HG03558 (cell line): ENCODE measurements at regions not wholly inside any gene's neighbourhood (a gene's known extent, or its start where the extent isn't known, plus 50 kb on each side); places are given as distances from the start of the nearest gene placed in this dataset.
"Not testable (repeated sequence)": the region's sequence is repeated elsewhere in the genome, so short reads cannot be mapped to it uniquely, and the experiment has no call there.

ENCODE experiments used
- ATAC-seq: cut with Tn5 transposase; IDR thresholded peaks from one replicate; pipeline ENCODE4 v1.9.1; 2021; ENCODE audit warnings: moderate number of reproducible peaks; ENCODE audit not compliant: unreplicated experiment; ENCODE audit errors: extremely low read depth

- no peak for ATAC-seq
Observed at GRCh38 chr11:15300341-15300740, 185.6 kb downstream of the INSC start.

GRCh38 chr11:15307619-15308024, 192.9 kb downstream of the INSC start:
- ATAC-seq, result no peak

DNA sequence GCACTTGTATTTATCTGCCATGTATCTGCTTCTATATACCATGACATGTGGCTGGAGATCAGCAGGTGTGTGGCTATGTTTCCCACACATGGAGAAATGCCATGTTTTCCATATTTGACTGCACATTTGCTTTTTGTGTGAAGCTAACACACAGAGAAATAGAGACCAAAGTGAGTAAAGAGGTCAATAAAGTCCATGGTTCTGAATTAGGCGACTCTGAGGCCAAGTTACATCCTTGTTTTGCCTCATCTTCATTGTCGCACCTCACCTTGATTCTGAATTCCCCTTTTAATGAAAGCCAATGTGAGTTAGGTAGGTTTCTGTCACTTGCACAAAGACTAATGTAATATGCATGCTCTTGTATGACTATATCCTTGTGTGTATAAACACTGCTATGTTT, 194.1 kb downstream of the INSC start:
- no peak for ATAC-seq

- no peak for ATAC-seq
Observed at GRCh38 chr11:15309296-15309695, 194.6 kb downstream of the INSC start.

- ATAC-seq, result no peak
Observed at GRCh38 chr11:15313862-15314261, 199.1 kb downstream of the INSC start.

- no peak for ATAC-seq
Observed at GRCh38 chr11:15318814-15319213, 204.1 kb downstream of the INSC start.

DNA sequence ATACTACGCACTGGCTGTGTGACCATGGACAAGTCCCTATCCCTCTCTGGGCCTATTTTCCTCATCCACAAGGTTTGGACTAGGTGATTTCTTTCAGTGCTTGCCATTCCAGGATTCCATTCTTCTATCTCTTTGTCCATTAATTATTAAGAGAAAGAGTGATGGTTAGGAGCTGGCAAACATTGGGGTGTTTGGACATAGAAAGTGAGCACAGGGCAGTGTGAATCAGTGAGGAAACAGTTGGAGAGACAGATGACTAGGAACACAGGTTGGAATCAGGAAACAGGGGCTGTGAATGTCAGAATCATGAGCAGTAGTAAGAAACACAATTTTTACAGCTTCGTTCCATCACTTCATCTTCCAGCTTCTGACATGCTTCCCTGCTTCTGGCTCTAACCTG, 211.8 kb downstream of the INSC start:
- ATAC-seq, result no peak

DNA sequence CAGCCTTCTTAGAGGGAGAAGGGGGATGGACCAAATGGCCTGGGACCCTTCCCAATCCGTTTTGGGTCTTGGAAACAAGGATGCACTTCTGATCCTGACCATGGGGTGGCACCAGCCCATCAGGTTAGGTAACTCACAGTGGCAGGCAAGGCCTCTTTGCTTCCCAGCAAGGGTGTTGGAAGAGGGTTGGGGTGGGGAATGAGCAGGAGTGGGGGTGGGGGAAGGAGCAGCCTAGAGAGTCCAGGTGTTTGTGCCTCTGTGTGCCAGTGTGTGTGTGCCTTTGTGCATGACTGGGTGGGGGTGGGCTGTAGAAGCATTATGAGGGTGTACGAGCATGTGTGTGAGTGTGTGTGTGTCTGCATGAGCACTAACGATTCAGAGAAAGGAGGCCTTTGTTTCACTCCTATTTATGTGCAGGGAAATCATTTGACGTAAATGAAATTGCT, 213.1 kb downstream of the INSC start:
- ATAC-seq, result no peak

GRCh38 chr11:15333407-15333806, 218.7 kb downstream of the INSC start:
- no peak for ATAC-seq

- ATAC-seq, result no peak
Observed at GRCh38 chr11:15334766-15335165, 220.0 kb downstream of the INSC start.

DNA sequence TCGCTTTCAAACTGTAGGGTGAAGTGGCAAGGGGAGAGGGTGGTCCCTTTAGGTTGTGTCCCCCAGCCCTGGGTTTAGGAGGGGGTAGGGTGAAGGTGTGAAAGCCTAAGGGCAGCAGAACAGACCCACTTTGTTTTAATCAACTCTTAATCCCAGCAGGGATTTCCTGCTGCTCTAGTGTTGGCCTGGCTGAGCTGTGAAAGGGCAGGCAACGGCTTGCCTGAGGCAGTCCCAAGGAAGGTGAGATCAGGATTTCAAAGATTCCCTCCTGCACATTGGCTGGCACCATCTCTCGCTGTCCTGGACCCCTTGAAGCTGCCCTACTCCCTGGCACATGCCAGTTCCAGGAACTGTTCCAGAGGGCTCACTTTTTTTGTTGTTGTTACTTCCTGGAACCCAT, 221.3 kb downstream of the INSC start:
- ATAC-seq, result no peak

GRCh38 chr11:15339302-15339701, 224.6 kb downstream of the INSC start:
- no peak for ATAC-seq

GRCh38 chr11:15341587-15341986, 226.9 kb downstream of the INSC start:
- ATAC-seq, result no peak

GRCh38 chr11:15342163-15342562, 227.4 kb downstream of the INSC start:
- no peak for ATAC-seq

DNA sequence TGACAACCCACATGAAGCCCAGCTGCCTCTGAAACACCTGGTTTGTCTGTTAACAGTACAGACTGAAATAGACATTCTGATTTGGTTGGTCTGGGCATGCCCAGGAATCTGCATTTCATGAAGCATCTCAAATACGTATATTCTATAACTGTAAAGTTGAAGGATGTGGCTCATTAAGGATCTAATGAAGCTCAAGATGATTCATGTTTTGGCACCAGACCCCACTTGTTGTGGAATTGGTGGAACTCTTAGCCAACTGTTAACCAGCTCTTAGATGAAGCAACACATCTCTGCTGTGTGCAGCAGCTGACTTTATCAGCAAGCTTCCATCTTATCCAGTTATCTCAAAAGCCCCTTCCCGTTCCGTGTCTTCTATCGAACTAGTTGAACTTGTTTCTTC, 232.2 kb downstream of the INSC start:
- no peak for ATAC-seq

DNA sequence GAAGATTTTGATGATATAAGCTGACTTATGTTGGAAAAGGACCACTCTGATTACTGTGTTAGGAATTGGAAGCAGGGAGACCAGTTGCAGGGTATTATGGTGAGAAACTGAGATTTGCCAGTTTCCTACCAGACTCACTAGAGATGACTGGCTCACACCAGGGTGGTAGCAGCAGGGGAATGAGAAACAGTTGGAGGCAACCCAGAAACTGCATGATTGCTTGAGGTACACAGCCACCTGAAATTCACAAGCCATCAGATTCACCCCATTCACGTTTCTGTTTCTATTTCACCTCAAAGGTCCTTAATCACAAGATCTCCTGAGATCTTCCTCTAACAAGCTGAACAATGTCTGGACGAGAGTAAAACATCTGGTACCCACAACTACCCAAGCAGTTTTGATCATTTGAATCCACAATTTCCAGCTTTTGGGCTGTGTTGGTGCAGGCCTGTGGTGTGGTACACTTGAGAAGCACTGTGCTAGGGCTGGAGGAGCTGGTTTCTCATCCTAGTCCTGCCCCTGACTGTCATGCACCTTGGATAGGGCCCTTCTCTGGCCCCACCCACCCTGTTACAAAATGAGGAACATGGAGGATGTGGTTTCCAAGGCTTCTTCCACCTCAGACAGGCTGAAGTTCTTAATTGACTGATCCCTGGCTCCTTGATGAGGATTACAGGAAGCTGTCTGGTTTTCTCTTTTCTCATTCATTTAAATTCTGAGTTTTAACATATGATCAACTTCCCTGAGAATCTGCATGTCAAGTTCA, 233.4 kb downstream of the INSC start:
- ATAC-seq, result no peak

- no peak for ATAC-seq
Observed at GRCh38 chr11:15349413-15349812, 234.7 kb downstream of the INSC start.

DNA sequence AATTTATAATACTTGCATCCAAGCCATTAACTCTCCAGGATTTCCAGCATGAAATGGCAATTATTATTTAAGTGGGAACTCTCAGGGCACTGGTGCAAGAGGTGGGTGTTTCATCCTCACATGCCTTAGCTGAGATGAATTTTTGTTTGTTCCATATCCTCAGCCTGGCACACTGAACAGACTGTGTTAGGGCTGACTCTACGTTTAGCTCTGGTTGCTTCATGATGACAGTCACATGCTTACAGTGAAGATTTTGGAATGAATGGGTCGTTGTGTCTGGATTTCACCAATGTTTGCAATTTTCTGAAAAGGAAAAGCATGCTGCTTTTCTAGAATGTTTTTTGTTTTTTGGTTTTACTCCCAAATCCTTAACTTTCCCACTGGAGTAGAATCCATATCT, 246.6 kb downstream of the INSC start:
- ATAC-seq, result no peak

GRCh38 chr11:15365286-15365685, 250.6 kb downstream of the INSC start:
- ATAC-seq, result not testable (repeated sequence)

DNA sequence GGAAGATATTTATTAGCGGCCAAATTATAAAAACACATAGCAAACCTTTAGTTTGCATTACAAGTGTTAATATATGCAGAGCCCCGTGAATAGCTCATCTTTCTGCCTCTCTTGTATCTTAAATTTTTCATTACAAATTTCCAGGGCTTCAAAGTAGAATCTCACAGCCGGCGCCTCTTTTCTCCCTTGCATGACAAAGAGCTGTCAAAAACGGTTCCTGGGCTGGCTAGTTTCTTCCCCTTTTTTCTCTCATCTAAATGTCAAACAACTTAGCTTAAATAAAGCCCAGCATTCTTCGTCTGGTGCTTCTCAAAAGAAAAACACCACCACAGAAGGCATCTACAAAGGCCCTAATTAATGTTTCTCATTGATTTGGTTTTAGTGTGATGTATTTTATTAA, 253.0 kb downstream of the INSC start:
- no peak for ATAC-seq

DNA sequence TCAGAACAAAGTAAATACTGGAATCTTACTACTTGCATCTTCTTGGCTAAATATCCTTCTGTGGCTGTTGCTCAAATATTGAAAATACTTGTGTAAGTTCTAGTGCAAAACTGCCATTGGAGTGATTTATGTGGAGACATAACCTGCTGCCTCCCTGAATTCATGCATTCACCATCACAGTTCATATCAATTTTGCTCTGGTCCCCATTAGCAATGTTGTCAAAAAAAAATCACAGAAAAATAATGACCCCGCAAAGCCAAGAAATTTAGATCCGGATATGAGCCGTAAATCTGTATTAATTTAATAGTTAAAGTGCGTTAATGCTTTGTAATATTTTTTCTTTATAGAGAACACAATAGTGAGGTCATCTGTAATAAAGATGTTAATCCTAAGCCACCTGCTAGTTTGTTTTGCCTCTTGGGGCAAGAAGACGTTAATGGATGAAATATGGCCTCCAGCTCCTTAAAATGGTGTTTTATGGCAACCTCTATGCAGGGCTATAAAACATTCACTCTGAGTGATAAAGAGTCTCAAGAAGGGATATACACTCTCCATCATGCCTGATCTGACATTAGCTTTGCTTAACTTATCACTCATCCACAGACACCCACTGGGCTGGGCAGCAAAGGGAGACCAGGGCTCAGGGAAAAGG, 255.9 kb downstream of the INSC start:
- ATAC-seq, result no peak

- ATAC-seq, result no peak
Observed at GRCh38 chr11:15371533-15371932, 256.8 kb downstream of the INSC start.
